ENCODE measurements at regions not wholly inside any gene's neighbourhood (a gene's known extent, or its start where the extent isn't known, plus 50 kb on each side); places are given as distances from the start of the nearest gene placed in this dataset.

DNA sequence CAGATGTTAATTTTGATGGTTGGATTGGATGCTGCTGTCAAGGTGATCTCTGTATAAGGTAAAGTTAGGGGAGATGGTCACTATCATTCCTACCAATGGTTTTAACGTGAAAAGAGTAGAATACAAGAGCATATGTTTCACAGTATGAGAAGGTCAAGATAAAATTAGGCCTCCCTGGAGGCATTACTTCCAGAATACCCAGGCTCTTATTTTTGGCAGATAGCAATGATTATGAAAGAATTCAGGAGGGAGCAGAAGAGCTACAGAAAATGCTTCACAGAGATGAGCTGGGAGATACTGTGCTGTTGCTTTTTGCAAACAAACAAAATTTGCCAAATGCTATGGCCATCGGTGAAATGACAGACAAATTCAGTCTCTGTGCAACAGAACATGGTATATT is 547.5 kb upstream of the SPRY2 start:
- Histone ChIP-seq H2AFZ (ENCODE audit: insufficient read depth, low read depth, low read length, poor library complexity, severe bottlenecking) (no peak overlapping the region), H3K27ac (ENCODE audit: low read length in 2 of 2) (no peak overlapping the region), H3K9me3 (ENCODE audit: control extremely low read depth in 1 of 3, control insufficient read depth in 2 of 3, insufficient read depth in 1 of 3, low read length in 2 of 3) (no peaks in the 10 kb centered on the region), H3K79me2 (ENCODE audit: control insufficient read depth, insufficient read depth, low read length) (no peaks in the 10 kb centered on the region), H4K20me1 (ENCODE audit: control insufficient read depth, insufficient read depth, low read length, poor library complexity, severe bottlenecking) (no peaks in the 10 kb centered on the region), H3K4me2 (replicated peaks; ENCODE audit: low read depth, low read length, poor library complexity, severe bottlenecking) (no peak overlapping the region), H3K36me3 (replicated peaks in 1 of 2; ENCODE audit: control extremely low read depth in 1 of 2, control insufficient read depth in 1 of 2, extremely low read depth in 1 of 2, insufficient read depth in 2 of 2, low read length in 1 of 2) (no peaks in the 10 kb centered on the region), H3K27me3 (replicated peaks in 1 of 4; ENCODE audit: control extremely low read depth in 1 of 4, control insufficient read depth in 3 of 4, insufficient read depth in 4 of 4, low read length in 3 of 4) (no peaks in the 10 kb centered on the region), H3K9ac (ENCODE audit: low read length) (no peak overlapping the region), H3K4me1 (ENCODE audit: control insufficient read depth in 2 of 2, insufficient read depth in 2 of 2, low read length in 2 of 2) (no peaks in the 10 kb centered on the region), H3K4me3 (ENCODE audit: control extremely low read depth in 1 of 5, extremely low read depth in 1 of 5, insufficient read depth in 1 of 5, low read depth in 2 of 5, low read length in 4 of 5) (no peak overlapping the region)
- CTCF ChIA-PET: no interaction called here
- WGBS (ENCODE audit: insufficient coverage): 100% methylated on average over 1 of the region's 2 CpGs
- DNase-seq: no peak
- H3K9me3 Mint-ChIP-seq (ENCODE audit: insufficient read depth): no peaks in the 10 kb centered on the region
- intact Hi-C loops (cut with micrococcal nuclease): no loop called here
- ATAC-seq (ENCODE audit: low read depth): no peak
- POLR2A ChIA-PET: no interaction called here
- TF ChIP-seq EZH2 (IDR thresholded peaks at IDR 0.05; ENCODE audit: borderline replicate concordance, insufficient read depth, low read depth, low read length, poor library complexity, severe bottlenecking) (no peak), CTCF (IDR thresholded peaks at IDR 0.05) (no peak)
- no peaks in the 10 kb centered on the region for H3K4me1 Mint-ChIP-seq
- no peak overlapping the region for H3K27ac Mint-ChIP-seq
- no peaks in the 10 kb centered on the region for H3K27me3 Mint-ChIP-seq
- H3K4me3 Mint-ChIP-seq: no peak overlapping the region

- H3K27ac Mint-ChIP-seq: no peak overlapping the region
- WGBS (ENCODE audit: insufficient coverage): no CpG with 5 or more reads among the region's 1 CpG
These were observed 543.3 kb upstream of the SPRY2 start for GRCh38 chr13:80884056-80884785.

More at GRCh38 chr13:80884056-80884785, 543.3 kb upstream of the SPRY2 start:
- ATAC-seq (ENCODE audit: low read depth) (no peak), DNase-seq (no peak)
- Histone ChIP-seq H3K27ac (ENCODE audit: low read length in 2 of 2) (no peak overlapping the region), H2AFZ (ENCODE audit: insufficient read depth, low read depth, low read length, poor library complexity, severe bottlenecking) (no peak overlapping the region), H3K4me2 (replicated peaks; ENCODE audit: low read depth, low read length, poor library complexity, severe bottlenecking) (no peak overlapping the region), H3K79me2 (ENCODE audit: control insufficient read depth, insufficient read depth, low read length) (no peaks in the 10 kb centered on the region), H3K9ac (ENCODE audit: low read length) (no peak overlapping the region), H3K27me3 (replicated peaks in 1 of 4; ENCODE audit: control extremely low read depth in 1 of 4, control insufficient read depth in 3 of 4, insufficient read depth in 4 of 4, low read length in 3 of 4) (no peaks in the 10 kb centered on the region), H4K20me1 (ENCODE audit: control insufficient read depth, insufficient read depth, low read length, poor library complexity, severe bottlenecking) (no peaks in the 10 kb centered on the region), H3K4me1 (ENCODE audit: control insufficient read depth in 2 of 2, insufficient read depth in 2 of 2, low read length in 2 of 2) (no peaks in the 10 kb centered on the region), H3K4me3 (ENCODE audit: control extremely low read depth in 1 of 5, extremely low read depth in 1 of 5, insufficient read depth in 1 of 5, low read depth in 2 of 5, low read length in 4 of 5) (no peak overlapping the region), H3K9me3 (ENCODE audit: control extremely low read depth in 1 of 3, control insufficient read depth in 2 of 3, insufficient read depth in 1 of 3, low read length in 2 of 3) (no peaks in the 10 kb centered on the region), H3K36me3 (replicated peaks in 1 of 2; ENCODE audit: control extremely low read depth in 1 of 2, control insufficient read depth in 1 of 2, extremely low read depth in 1 of 2, insufficient read depth in 2 of 2, low read length in 1 of 2) (no peaks in the 10 kb centered on the region)
- H3K4me1 Mint-ChIP-seq: no peaks in the 10 kb centered on the region
- TF ChIP-seq EZH2 (IDR thresholded peaks at IDR 0.05; ENCODE audit: borderline replicate concordance, insufficient read depth, low read depth, low read length, poor library complexity, severe bottlenecking): no peak
- TF ChIP-seq CTCF (IDR thresholded peaks at IDR 0.05): no peak
- ChIA-PET CTCF (no interaction called here), POLR2A (no interaction called here)
- H3K4me3 Mint-ChIP-seq: no peak overlapping the region
- H3K27me3 Mint-ChIP-seq: no peaks in the 10 kb centered on the region
- no peaks in the 10 kb centered on the region for H3K9me3 Mint-ChIP-seq (ENCODE audit: insufficient read depth)
- intact Hi-C loops (cut with micrococcal nuclease): no loop called here
